Activated T-cell treated with anti-CD3 and anti-CD28 coated beads, Interleukin-2, amount 50 U/mL, for 24 hours (primary cell): ENCODE measurements at regions not wholly inside any gene's neighbourhood (a gene's known extent, or its start where the extent isn't known, plus 50 kb on each side); places are given as distances from the start of the nearest gene placed in this dataset.
"Not testable (repeated sequence)": the region's sequence is repeated elsewhere in the genome, so short reads cannot be mapped to it uniquely, and the experiment has no call there.

Source experiments
- DNase-seq: peaks from one replicate; pipeline ENCODE4 v3.0.0-alpha.2; 2020
- H3K27ac Mint-ChIP-seq: 2 replicates; pipeline ENCODE4 v1.8.0; 2020; ENCODE audit warnings: mild to moderate bottlenecking, mixed read lengths
- H3K27me3 Mint-ChIP-seq: 2 replicates; pipeline ENCODE4 v1.8.0; 2020; ENCODE audit warnings: mixed read lengths
- H3K36me3 Mint-ChIP-seq: 2 replicates; pipeline ENCODE4 v1.8.0; 2020; ENCODE audit warnings: low read depth, mixed read lengths
- H3K4me1 Mint-ChIP-seq: 2 replicates; pipeline ENCODE4 v1.8.0; 2020; ENCODE audit warnings: low read depth, mixed read lengths
- H3K4me3 Mint-ChIP-seq: 2 replicates; pipeline ENCODE4 v1.8.0; 2020; ENCODE audit warnings: mild to moderate bottlenecking, moderate library complexity, mixed read lengths
- H3K9me3 Mint-ChIP-seq: 2 replicates; pipeline ENCODE4 v1.8.0; 2020; ENCODE audit warnings: mixed read lengths

DNA sequence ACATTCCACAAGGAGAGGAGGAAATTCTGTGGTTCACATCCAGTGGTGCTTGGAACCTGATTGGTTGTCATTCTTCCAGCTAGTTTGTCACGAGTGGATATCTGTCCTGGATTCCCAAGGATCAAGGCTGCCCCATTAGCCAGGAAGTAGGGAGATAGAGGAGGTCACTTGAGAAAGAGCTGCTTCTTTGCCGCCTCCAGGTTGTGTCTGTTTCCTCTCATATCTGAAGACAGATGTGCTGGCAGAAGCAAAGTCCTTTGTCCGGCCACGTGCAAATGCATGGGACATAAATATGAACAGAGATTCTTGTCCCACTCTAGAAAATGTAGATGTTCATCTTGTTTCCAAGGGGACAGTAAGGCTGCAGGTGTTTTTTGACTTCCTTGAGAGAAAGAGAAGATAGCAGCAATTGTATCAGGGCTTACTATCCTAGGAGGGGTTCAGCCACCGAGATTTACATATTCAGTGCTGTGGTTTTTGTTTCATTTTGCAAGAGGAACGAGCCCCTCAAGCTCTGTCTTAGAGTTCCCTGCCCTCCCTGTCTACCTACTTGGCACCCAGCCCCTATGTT lies 174.4 kb downstream of the RPIA start:
- Mint-ChIP-seq H3K27ac (no peak overlapping the region), H3K36me3 (no peaks in the 10 kb centered on the region), H3K27me3 (peaks cover 30% of the 10 kb centered on the region), H3K9me3 (no peaks in the 10 kb centered on the region), H3K4me1 (peaks cover 15% of the 10 kb centered on the region), H3K4me3 (no peak overlapping the region)
- DNase-seq, result no peak

DNA sequence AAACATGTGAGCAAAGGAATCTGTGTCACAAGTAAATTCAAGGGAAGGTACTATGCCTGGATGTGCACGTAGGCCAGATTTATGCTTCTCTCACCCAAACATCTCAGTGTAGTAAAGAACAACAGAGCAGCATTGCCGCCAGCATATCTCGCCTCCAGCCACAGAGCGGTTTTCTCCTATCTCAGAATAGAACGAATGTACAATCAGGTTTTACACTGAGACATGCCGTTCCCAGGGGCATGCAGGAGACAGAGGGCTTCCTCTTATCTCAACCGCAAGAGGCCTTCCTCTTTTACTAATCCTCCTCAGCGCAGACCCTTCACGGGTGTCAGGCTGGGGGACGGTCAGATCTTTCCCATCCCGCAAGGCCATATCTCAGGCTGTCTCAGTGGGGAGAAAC lies 175.3 kb downstream of the RPIA start:
- no peak overlapping the region for H3K4me3 Mint-ChIP-seq
- no peak overlapping the region for H3K27ac Mint-ChIP-seq
- peaks cover 23% of the 10 kb centered on the region for H3K27me3 Mint-ChIP-seq
- H3K9me3 Mint-ChIP-seq, result no peaks in the 10 kb centered on the region
- DNase-seq, result no peak
- H3K36me3 Mint-ChIP-seq, result no peaks in the 10 kb centered on the region
- H3K4me1 Mint-ChIP-seq, result peaks cover 15% of the 10 kb centered on the region

- Mint-ChIP-seq H3K27me3 (peaks cover 19% of the 10 kb centered on the region), H3K36me3 (no peaks in the 10 kb centered on the region), H3K4me1 (peaks cover 15% of the 10 kb centered on the region), H3K27ac (no peak overlapping the region), H3K4me3 (no peak overlapping the region), H3K9me3 (no peaks in the 10 kb centered on the region)
- no peak for DNase-seq
Observed at GRCh38 chr2:88868861-88869260, 177.4 kb downstream of the RPIA start.

GRCh38 chr2:88870267-88870839 lies 178.9 kb downstream of the RPIA start:
- no peak for DNase-seq
- no peaks in the 10 kb centered on the region for H3K9me3 Mint-ChIP-seq
- H3K4me3 Mint-ChIP-seq, result no peak overlapping the region
- no peaks in the 10 kb centered on the region for H3K36me3 Mint-ChIP-seq
- peaks cover 12% of the 10 kb centered on the region for H3K27me3 Mint-ChIP-seq
- peaks cover 15% of the 10 kb centered on the region for H3K4me1 Mint-ChIP-seq
- no peak overlapping the region for H3K27ac Mint-ChIP-seq

DNA sequence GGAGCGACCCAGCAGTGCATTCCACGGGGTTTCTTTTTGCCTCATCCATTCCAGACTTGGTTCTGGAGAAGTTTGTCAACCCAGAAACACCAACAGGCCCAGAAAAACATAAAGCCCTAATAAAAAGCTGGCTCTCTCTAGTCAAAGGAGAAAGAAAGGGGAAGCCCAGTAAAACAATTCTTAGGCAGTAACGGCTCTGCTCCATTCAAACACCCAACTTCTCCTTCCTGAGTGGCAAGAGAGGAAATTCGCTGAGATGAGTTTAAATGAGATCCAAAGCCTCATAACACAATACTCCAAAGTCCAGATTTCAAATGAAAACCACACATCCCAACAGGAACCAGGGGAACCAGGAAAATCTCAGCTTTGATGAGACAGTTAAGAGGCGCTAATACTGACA lies 179.9 kb downstream of the RPIA start:
- Mint-ChIP-seq H3K9me3 (no peaks in the 10 kb centered on the region), H3K4me1 (peaks cover 7% of the 10 kb centered on the region), H3K4me3 (no peak overlapping the region), H3K36me3 (no peaks in the 10 kb centered on the region), H3K27ac (no peak overlapping the region), H3K27me3 (peaks cover 10% of the 10 kb centered on the region)
- DNase-seq, result no peak

DNA sequence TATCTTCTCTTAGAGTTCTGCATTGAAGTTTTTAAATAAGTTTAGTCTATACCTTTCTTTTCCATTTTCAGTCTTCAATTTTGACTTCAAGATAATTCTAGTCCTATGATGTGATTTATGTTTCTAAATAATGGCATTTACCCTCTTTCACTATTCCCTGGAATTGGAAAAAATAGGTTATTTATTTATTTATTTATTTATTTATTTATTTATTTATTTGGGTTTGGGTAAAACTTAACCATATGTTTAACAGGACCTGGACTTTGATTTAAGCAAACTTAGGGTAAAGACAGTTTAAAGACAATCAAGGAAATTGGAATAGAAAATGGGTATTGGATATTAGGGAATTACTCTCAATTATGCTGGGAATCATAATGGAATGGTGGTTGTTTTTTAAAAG lies 182.1 kb downstream of the RPIA start:
- no peak for DNase-seq
- Mint-ChIP-seq H3K4me3 (no peak overlapping the region), H3K27ac (no peak overlapping the region), H3K9me3 (no peaks in the 10 kb centered on the region), H3K4me1 (no peaks in the 10 kb centered on the region), H3K36me3 (no peaks in the 10 kb centered on the region), H3K27me3 (peaks cover 3% of the 10 kb centered on the region)

- no peak overlapping the region for H3K27ac Mint-ChIP-seq
- H3K27me3 Mint-ChIP-seq, result peaks cover 3% of the 10 kb centered on the region
- H3K4me1 Mint-ChIP-seq, result no peaks in the 10 kb centered on the region
- H3K9me3 Mint-ChIP-seq, result no peaks in the 10 kb centered on the region
- no peak for DNase-seq
- H3K36me3 Mint-ChIP-seq, result no peaks in the 10 kb centered on the region
- no peak overlapping the region for H3K4me3 Mint-ChIP-seq
Observed at GRCh38 chr2:88874063-88874657, 182.7 kb downstream of the RPIA start.

DNA sequence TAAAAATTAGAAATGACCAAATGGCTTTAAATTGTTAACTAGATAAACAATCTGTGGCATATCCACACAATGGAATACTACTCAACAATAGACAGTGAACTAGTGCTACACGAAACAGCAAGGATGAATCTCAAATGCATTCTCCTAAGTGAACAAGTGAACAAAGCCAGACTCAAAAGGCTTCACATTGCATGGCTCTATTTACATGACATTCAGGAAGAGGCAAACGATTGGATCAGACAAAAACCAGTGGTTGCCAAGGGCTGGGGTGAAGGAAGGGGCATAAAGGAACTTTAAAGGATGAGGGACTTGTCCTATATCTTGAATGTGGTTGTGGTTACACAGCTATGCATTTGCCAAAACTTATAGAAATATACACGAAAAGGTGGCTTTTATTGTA lies 184.3 kb downstream of the RPIA start:
- H3K4me3 Mint-ChIP-seq, result no peak overlapping the region
- peaks cover 3% of the 10 kb centered on the region for H3K27me3 Mint-ChIP-seq
- H3K27ac Mint-ChIP-seq, result no peak overlapping the region
- no peaks in the 10 kb centered on the region for H3K9me3 Mint-ChIP-seq
- H3K36me3 Mint-ChIP-seq, result no peaks in the 10 kb centered on the region
- no peaks in the 10 kb centered on the region for H3K4me1 Mint-ChIP-seq
- no peak for DNase-seq

DNA sequence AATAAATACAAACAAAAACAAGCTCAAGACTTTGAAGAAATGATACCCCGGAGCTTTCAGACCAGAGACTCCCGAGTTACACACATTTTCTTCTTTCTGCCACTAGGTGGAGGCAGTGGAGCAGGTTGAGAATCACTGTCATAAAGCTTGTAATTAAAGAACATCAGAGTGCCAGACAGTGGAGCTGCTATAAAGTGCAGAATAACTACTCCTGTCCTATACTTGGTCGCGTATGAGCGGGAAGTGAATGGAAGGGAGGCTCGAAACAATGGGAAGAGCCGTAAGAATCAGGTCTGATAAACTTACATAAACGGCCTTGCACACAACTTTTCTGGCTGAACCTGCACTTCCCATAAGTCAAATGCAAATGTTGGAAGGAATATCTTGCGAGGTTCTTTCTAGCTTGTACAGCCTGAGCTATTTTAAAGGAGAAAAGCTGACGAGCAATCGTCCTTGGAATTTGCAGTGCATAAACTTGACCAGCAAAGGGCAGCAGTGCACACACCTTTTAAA lies 189.0 kb downstream of the RPIA start:
- H3K27ac Mint-ChIP-seq, result no peak overlapping the region

GRCh38 chr2:88885275-88885674 lies 193.8 kb downstream of the RPIA start:
- no peaks in the 10 kb centered on the region for H3K9me3 Mint-ChIP-seq
- H3K36me3 Mint-ChIP-seq, result no peaks in the 10 kb centered on the region
- no peak overlapping the region for H3K4me3 Mint-ChIP-seq
- no peak for DNase-seq
- no peaks in the 10 kb centered on the region for H3K4me1 Mint-ChIP-seq
- no peak overlapping the region for H3K27ac Mint-ChIP-seq
- H3K27me3 Mint-ChIP-seq, result peaks cover 19% of the 10 kb centered on the region

More for the DNA sequence above, 189.0 kb downstream of the RPIA start:
- no peak for DNase-seq
- Mint-ChIP-seq H3K9me3 (no peaks in the 10 kb centered on the region), H3K36me3 (no peaks in the 10 kb centered on the region), H3K27me3 (peaks cover 11% of the 10 kb centered on the region), H3K4me3 (no peak overlapping the region), H3K4me1 (no peaks in the 10 kb centered on the region)

DNA sequence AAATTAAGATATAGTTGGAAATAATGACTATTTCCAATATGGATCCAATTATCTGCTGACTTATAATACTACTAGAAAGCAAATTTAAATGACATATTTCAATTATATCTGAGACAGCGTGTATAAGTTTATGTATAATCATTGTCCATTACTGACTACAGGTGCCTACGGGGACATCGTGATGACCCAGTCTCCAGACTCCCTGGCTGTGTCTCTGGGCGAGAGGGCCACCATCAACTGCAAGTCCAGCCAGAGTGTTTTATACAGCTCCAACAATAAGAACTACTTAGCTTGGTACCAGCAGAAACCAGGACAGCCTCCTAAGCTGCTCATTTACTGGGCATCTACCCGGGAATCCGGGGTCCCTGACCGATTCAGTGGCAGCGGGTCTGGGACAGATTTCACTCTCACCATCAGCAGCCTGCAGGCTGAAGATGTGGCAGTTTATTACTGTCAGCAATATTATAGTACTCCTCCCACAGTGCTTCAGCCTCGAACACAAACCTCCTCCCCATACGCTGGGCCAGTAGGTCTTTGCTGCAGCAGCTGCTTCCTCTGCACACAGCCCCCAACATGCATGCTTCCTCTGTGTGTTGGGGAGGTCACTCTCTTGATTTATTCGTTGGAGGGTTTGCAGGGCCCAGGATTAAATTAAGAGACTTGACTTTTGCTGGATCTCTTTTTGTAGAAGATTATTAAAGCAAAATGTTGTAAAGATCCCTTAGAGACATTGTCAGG lies 194.4 kb downstream of the RPIA start:
- Mint-ChIP-seq H3K27me3 (peaks cover 19% of the 10 kb centered on the region), H3K4me1 (no peaks in the 10 kb centered on the region), H3K27ac (no peak overlapping the region), H3K36me3 (no peaks in the 10 kb centered on the region), H3K4me3 (no peak overlapping the region), H3K9me3 (no peaks in the 10 kb centered on the region)
- no peak for DNase-seq

DNA sequence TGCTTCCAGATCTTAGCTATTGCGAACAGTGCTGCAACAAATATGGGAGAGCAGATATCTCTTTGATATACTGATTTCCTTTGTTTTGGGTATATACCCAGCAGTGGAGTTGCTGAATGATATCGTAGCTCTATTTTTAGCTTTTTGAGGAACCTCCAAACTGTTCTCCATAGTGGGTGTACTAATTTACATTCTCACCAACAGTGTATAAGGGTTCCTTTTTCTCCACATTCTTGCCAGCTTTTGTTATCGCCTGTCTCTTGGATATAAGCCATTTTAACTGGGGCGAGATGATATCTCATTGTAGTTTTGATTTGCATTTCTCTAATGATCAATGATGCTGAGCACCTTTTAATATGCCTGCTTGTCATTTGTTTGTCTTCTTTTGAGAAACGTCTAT lies 196.0 kb downstream of the RPIA start:
- H3K27ac Mint-ChIP-seq, H3K4me1 Mint-ChIP-seq, DNase-seq, H3K36me3 Mint-ChIP-seq, H3K9me3 Mint-ChIP-seq, H3K4me3 Mint-ChIP-seq: not testable (repeated sequence)
- peaks cover 12% of the 10 kb centered on the region for H3K27me3 Mint-ChIP-seq

GRCh38 chr2:88892207-88892606 lies 200.7 kb downstream of the RPIA start:
- Mint-ChIP-seq H3K4me1 (no peaks in the 10 kb centered on the region), H3K36me3 (no peaks in the 10 kb centered on the region), H3K27me3 (peaks cover 11% of the 10 kb centered on the region), H3K9me3 (no peaks in the 10 kb centered on the region), H3K4me3 (no peak overlapping the region), H3K27ac (no peak overlapping the region)
- no peak for DNase-seq

DNA sequence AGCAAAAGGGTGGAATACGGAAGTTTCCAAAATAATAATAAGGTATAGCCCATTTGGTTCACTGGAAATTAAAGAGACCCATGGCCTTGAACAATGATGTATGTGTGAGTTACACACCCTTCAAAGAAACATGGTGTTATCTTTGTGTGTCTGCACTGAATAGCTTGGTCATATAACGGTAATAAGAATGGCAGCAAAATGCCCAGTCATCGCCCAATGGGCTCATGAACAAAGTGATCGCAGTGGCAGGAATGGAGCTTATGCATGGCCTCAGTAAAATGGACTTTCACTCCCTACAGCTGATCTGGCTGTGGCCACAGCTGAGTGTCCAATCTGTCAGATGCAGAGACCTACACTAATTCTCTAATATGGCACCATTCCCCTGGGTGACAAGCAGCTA lies 201.3 kb downstream of the RPIA start:
- no peak for DNase-seq
- H3K27me3 Mint-ChIP-seq, result peaks cover 11% of the 10 kb centered on the region
- no peaks in the 10 kb centered on the region for H3K9me3 Mint-ChIP-seq
- no peaks in the 10 kb centered on the region for H3K36me3 Mint-ChIP-seq
- no peak overlapping the region for H3K27ac Mint-ChIP-seq
- no peaks in the 10 kb centered on the region for H3K4me1 Mint-ChIP-seq
- H3K4me3 Mint-ChIP-seq, result no peak overlapping the region

DNA sequence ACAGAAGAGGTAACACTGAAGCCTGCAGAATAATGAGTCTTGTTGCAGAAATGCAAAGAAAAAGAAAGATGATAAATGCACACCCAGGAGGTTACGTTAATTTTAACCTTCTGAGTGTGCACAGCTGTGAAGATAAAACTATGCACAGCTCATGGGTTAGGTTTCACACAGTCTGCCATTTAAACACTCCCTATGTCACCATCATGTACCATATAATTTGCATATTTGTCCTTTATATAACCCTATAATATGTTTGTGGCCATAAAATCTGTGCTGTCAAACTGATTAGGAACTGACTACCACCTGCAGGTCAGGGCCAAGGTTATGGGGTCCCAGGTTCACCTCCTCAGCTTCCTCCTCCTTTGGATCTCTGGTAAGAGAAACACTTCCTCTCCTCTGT lies 205.5 kb downstream of the RPIA start:
- no peak overlapping the region for H3K27ac Mint-ChIP-seq

More for the DNA sequence above, 205.5 kb downstream of the RPIA start:
- H3K27me3 Mint-ChIP-seq, result peaks cover 11% of the 10 kb centered on the region
- no peaks in the 10 kb centered on the region for H3K36me3 Mint-ChIP-seq
- DNase-seq, result no peak
- no peaks in the 10 kb centered on the region for H3K4me1 Mint-ChIP-seq
- no peaks in the 10 kb centered on the region for H3K9me3 Mint-ChIP-seq
- no peak overlapping the region for H3K4me3 Mint-ChIP-seq
